Ishikawa (cell line): ENCODE measurements at regions not wholly inside any gene's neighbourhood (a gene's known extent, or its start where the extent isn't known, plus 50 kb on each side); places are given as distances from the start of the nearest gene placed in this dataset.

ENCODE experiments used
- CEBPB ChIP-seq: IDR thresholded peaks from 2 replicates; pipeline ENCODE4 v1.6.1; 2012
- CREB1 ChIP-seq: IDR thresholded peaks from 2 replicates; pipeline ENCODE4 v1.6.1; 2012; ENCODE audit warnings: low read depth
- EGR1 ChIP-seq: IDR thresholded peaks from 2 replicates; pipeline ENCODE4 v1.6.1; 2012
- EP300 ChIP-seq: IDR thresholded peaks from 2 replicates; pipeline ENCODE4 v1.6.1; 2012; ENCODE audit warnings: borderline replicate concordance
- FOXM1 ChIP-seq: IDR thresholded peaks from 2 replicates; pipeline ENCODE4 v1.6.1; 2012; ENCODE audit warnings: low read depth, borderline replicate concordance
- NFIC ChIP-seq: IDR thresholded peaks from 2 replicates; pipeline ENCODE4 v1.6.1; 2012
- RAD21 ChIP-seq: IDR thresholded peaks from 2 replicates; pipeline ENCODE4 v1.6.1; 2012; ENCODE audit warnings: low read depth
- TAF1 ChIP-seq: IDR thresholded peaks from 2 replicates; pipeline ENCODE4 v1.6.1; 2012; ENCODE audit warnings: low read depth, mild to moderate bottlenecking
- TCF12 ChIP-seq: IDR thresholded peaks from 2 replicates; pipeline ENCODE4 v1.6.1; 2012; ENCODE audit warnings: low read depth
- TEAD4 ChIP-seq: IDR thresholded peaks from 2 replicates; pipeline ENCODE4 v1.6.1; 2012
- YY1 ChIP-seq: IDR thresholded peaks from 2 replicates; pipeline ENCODE4 v1.6.1; 2012; ENCODE audit warnings: low read depth
- ZBTB7A ChIP-seq: IDR thresholded peaks from 2 replicates; pipeline ENCODE4 v1.6.1; 2012; ENCODE audit warnings: low read depth
- TF ChIP-seq, protein P1 (sequence below): IDR thresholded peaks from 2 replicates; pipeline ENCODE4 v1.6.1; 2012; ENCODE audit warnings: low read depth, mild to moderate bottlenecking
- TF ChIP-seq, protein P2 (sequence below): IDR thresholded peaks from 2 replicates; pipeline ENCODE4 v1.6.1; 2012
- TF ChIP-seq, protein P3 (sequence below): IDR thresholded peaks from 2 replicates; pipeline ENCODE4 v1.6.1; 2012

DNA sequence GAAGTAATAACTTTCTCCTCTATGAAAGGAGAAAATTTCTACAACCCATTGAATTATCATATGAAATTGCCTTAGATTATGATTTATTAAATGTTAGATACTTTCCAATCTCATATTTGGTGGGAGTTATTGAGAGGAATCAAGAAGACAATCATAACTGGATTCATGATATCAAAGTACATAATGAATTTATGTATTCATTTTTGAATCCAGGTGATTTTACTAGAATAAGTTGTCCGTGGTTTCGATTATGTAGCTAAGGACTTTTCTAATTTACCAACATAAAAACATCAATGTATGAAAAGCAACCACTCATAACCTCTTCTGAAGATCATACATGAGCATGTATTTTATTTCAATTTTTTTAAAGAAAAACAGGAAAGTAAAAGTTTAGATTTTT, 1225.0 kb upstream of the MIR17HG start:
- TF ChIP-seq, protein P1, sequence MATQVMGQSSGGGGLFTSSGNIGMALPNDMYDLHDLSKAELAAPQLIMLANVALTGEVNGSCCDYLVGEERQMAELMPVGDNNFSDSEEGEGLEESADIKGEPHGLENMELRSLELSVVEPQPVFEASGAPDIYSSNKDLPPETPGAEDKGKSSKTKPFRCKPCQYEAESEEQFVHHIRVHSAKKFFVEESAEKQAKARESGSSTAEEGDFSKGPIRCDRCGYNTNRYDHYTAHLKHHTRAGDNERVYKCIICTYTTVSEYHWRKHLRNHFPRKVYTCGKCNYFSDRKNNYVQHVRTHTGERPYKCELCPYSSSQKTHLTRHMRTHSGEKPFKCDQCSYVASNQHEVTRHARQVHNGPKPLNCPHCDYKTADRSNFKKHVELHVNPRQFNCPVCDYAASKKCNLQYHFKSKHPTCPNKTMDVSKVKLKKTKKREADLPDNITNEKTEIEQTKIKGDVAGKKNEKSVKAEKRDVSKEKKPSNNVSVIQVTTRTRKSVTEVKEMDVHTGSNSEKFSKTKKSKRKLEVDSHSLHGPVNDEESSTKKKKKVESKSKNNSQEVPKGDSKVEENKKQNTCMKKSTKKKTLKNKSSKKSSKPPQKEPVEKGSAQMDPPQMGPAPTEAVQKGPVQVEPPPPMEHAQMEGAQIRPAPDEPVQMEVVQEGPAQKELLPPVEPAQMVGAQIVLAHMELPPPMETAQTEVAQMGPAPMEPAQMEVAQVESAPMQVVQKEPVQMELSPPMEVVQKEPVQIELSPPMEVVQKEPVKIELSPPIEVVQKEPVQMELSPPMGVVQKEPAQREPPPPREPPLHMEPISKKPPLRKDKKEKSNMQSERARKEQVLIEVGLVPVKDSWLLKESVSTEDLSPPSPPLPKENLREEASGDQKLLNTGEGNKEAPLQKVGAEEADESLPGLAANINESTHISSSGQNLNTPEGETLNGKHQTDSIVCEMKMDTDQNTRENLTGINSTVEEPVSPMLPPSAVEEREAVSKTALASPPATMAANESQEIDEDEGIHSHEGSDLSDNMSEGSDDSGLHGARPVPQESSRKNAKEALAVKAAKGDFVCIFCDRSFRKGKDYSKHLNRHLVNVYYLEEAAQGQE, result no peak
- TF ChIP-seq TCF12, result no peak
- no peak for TF ChIP-seq FOXM1
- TF ChIP-seq TEAD4, result no peak
- no peak for TF ChIP-seq CEBPB
- no peak for TF ChIP-seq CREB1
- TF ChIP-seq RAD21, result no peak
- TF ChIP-seq ZBTB7A, result no peak
- TF ChIP-seq, protein P2, sequence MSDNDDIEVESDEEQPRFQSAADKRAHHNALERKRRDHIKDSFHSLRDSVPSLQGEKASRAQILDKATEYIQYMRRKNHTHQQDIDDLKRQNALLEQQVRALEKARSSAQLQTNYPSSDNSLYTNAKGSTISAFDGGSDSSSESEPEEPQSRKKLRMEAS, result no peak
- no peak for TF ChIP-seq EGR1
- TF ChIP-seq, protein P3, sequence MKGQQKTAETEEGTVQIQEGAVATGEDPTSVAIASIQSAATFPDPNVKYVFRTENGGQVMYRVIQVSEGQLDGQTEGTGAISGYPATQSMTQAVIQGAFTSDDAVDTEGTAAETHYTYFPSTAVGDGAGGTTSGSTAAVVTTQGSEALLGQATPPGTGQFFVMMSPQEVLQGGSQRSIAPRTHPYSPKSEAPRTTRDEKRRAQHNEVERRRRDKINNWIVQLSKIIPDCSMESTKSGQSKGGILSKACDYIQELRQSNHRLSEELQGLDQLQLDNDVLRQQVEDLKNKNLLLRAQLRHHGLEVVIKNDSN, result no peak
- TF ChIP-seq NFIC, result no peak
- TF ChIP-seq YY1, result no peak
- TF ChIP-seq TAF1, result no peak
- TF ChIP-seq EP300, result no peak

DNA sequence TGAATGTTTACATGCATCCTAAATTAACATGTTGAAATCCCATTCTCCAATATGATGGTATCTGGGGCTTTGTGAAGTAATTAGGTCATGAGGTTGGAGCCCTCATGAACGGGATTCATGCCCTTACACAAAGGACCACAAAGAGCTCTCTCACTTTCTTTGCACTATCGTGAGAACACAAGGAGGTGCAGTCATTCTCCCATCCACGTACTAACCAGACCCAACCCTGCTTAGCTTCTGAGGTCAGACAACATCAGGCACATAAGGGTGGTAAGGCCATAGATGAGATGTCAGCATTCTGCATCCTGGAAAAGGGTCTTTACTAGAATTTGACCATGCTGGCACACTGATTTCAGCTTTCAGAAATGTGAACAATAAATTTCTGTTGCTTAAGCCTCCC, 1211.9 kb upstream of the MIR17HG start:
- no peak for TF ChIP-seq TEAD4
- no peak for TF ChIP-seq CREB1
- no peak for TF ChIP-seq EP300
- no peak for TF ChIP-seq TCF12
- no peak for TF ChIP-seq CEBPB
- no peak for TF ChIP-seq TAF1
- TF ChIP-seq, protein P3, result no peak
- TF ChIP-seq RAD21, result no peak
- no peak for TF ChIP-seq ZBTB7A
- no peak for TF ChIP-seq FOXM1
- TF ChIP-seq, protein P2, result no peak
- TF ChIP-seq YY1, result no peak
- TF ChIP-seq, protein P1, result no peak
- no peak for TF ChIP-seq NFIC
- TF ChIP-seq EGR1, result no peak

DNA sequence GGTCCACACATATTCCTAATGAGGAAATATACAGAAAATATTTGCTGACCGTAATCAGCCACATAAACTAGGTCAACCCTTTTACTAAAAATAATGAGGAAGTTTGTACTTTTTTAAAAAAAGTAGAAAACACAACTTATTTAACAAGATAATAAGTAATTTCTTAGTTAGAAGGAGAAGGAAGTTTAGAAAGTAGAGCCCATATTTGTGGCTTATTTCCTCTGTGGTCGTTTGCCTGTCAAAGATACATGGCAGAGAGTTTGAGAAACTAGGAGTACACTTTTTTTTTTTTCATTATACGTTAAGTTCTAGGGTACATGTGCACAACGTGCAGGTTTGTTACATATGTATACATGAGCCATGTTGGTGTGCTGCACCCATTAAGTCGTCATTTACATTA, 1205.2 kb upstream of the MIR17HG start:
- TF ChIP-seq, protein P3, result no peak
- TF ChIP-seq YY1 (no peak), CREB1 (no peak), TCF12 (no peak), NFIC (no peak), TAF1 (no peak), TEAD4 (no peak), ZBTB7A (no peak), EP300 (no peak), RAD21 (no peak)
- TF ChIP-seq, protein P2, result no peak

DNA sequence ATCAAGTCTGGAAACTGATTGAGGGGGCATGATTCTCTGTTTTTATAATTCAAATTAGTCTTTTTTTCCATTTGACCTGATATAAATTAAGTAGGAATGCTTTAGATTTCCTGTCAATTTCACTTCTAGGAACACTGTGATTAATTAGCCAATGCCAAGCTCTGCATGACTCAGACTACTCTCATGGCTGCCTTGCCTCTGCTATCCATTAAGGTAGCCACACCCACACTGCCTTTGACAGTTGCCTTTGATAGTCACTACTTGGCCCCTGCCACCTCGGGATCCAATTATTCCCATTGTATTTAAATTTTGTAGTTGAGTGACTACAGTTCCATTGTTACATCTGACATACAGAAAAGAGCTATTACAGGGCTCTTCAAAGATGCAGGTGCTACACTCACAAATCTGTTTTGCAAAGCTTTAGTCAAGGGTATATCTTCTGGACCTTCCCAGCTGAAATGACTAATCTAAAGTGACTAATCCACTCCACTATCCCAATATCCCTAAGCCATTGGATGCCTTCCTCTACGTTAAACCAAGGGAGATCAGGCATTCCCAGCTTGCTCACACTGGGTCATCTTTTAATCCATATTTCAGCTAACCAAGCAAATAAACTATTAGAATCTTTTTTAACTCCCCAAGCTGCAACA, 1193.1 kb upstream of the MIR17HG start:
- TF ChIP-seq, protein P1, result no peak
- no peak for TF ChIP-seq CEBPB
- TF ChIP-seq YY1, result no peak
- no peak for TF ChIP-seq TAF1
- TF ChIP-seq, protein P2, result no peak
- no peak for TF ChIP-seq EGR1
- no peak for TF ChIP-seq FOXM1
- TF ChIP-seq NFIC, result no peak
- no peak for TF ChIP-seq ZBTB7A
- no peak for TF ChIP-seq TEAD4
- TF ChIP-seq TCF12, result no peak
- TF ChIP-seq CREB1, result no peak
- no peak for TF ChIP-seq EP300
- TF ChIP-seq, protein P3, result no peak
- TF ChIP-seq RAD21, result no peak
